Kidney tubule cell (primary cell): ENCODE measurements at regions not wholly inside any gene's neighbourhood (a gene's known extent, or its start where the extent isn't known, plus 50 kb on each side); places are given as distances from the start of the nearest gene placed in this dataset.

Source experiments
- DNase-seq: peaks from one replicate; pipeline ENCODE4 v3.0.0-alpha.2; 2018; ENCODE audit warnings: low spot score

DNA sequence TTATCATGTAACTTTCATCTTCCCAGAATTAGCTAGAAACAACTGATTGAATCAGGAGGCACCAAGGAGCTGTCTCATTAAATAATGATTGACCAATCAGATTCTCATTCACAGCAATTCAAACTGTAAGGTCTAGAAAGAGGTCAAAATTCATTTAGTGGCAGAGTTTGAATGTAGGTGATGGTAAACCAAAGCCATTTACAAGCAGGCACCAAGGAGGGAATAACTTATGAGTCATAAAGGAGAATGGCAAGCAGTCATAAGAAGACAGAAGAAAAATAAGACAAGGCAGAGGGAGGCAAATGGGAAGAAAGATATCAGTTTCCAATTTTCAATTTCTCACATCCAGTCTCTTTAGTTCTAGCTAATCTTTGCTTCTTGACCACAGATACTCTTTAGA, 52.9 kb upstream of the DEFB112 start:
- peak; percentile 9 for DNase-seq

DNA sequence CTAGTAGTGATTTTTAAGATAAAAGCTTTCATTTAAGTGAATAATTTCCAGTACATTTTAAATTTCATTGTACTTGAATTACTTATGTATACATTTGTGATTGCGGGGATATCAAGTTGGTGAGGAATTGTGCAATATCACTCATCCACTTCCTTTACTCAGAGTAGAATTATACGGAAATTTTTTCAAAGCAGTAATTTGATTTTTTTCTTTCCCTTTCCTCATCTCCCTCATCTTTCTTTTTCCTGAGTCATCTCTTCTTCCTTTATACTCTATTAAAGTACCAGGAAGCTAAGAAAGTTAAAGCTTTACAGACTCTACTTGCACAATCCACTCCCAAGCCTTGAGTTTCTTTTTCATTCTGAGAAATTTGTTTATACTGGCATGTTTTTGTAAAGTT, 60.9 kb upstream of the DEFB112 start:
- DNase-seq: peak; percentile 29

DNA sequence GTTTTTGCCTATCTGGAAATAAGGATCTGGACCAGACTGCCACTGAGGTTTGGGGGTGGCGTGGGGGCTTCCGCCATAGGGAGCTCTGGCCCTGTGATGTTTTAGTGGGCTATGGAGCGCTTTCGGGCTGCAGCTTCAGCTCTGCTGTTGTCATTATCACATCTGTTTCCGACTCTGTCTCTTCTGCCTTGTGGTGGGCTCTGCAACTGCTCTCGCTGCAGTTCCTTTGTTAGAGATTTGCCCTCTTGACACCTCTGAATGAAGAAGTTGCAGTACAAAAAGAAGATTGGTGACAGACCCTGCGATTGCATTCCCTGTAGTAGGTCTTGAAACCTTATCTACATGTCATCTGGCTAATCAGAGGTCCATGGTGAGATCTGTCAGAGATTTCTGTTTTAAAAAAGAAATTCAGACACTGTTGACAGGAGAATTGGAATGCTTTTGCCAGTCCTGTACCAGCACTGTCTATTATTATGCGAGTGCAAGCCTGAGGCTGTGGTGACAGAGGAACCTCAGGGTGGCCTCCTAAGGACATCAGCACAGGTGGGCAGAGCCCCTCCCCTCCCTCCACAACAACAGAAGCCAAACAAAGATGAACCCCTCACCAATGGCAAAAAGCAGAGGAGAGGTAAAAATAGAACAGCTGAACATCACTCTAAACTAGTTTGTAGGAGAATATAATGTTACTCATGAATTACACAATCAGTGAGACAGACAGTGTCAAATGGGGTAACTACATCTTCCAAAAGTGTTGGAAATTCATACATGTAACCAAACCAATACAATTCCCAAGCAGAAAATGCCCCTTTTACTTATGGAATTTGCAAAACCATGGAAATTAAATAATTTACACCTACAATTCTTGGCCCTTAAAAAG, 63.5 kb upstream of the DEFB112 start:
- DNase-seq: no peak

DNA sequence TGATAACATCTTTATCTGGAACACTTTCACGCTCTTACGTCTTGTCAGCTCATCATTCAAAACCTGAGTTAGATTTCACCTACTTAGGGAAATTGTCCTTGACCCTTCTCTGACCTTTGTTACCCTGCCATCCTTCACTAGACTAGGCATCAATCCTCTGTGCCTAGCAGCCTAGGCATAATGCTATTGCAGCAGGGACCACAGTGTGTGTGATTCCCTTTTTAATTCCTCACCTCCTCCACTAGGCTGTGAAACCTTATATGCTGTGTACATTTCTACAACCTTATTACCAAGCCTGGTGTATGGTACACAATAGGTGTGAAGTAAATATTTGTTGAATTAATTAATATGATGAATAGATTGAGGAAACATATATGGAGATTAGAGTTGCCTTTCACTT, 66.7 kb upstream of the DEFB112 start:
- no peak for DNase-seq

DNA sequence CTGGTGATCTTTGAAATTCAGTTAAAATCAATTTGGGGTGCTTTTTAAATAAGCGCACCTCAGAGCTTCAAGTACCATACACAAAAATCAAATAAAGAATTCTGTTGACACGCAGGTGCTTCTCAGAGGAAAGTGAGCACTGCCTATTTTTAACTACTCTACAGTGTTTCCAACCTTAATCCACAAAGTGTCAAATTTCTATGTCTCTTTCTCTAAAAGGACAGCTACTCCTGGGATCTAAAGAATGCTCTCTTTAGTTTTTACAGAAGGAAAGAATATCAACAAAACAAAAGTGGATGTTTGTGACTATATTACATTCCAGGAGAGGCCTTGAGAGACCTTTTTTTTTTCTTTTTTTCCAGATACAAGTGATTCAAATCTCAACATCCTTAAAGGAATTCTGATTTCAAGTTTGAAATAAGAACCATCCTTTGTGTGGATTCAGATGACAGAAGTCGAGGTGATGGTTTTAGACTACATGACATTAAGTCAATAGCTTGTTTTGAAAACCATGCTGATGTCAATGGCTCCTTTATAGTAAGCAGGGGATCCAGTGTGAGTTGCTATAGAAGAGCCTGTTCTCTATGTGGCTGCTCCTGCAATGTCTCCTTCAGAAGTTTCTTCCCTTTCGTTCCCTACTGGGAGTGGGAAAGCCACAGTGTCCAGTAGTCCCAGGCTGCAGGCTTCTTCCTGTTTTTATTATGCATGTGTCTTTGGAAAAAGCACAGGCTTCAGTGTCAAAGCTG, 67.2 kb upstream of the DEFB112 start:
- no peak for DNase-seq

DNA sequence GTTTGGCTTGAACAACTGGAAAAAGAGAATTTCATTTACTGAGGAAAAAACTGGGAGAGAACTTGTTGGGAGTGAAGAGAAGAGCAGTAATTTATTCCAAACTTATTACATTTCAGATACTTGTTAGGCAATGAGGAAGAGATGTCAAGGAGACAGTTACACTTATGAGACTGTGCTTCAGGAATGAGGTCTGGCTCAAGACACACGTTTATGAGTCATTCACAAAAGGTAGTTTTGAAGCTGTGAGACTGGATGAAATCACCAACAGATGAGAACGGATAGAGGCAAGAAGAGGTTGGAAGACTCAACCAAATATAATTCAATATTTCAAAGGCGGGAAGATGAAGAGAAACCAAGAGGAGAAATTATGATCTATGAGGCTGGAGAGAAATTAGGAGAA, 70.6 kb upstream of the DEFB112 start:
- DNase-seq: peak; percentile 79

DNA sequence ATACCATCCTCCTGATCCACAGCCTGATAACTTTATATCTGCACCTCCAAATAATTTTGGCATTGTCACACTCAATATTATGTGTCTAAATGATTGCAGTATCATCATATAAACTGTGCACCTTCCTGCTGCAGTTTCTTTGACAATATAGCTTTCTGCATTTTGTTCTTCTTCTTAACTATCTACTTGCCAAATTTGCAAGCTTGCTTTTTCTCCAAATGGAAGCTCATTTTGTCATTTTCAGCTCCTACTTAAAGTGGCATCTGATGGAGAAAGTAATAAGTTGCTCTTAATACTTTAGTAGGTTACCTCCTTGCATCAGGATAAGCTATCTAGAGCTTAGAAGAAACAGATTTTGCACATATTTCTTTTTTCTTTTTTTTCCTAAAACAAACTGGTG, 74.0 kb upstream of the DEFB112 start:
- no peak for DNase-seq

DNA sequence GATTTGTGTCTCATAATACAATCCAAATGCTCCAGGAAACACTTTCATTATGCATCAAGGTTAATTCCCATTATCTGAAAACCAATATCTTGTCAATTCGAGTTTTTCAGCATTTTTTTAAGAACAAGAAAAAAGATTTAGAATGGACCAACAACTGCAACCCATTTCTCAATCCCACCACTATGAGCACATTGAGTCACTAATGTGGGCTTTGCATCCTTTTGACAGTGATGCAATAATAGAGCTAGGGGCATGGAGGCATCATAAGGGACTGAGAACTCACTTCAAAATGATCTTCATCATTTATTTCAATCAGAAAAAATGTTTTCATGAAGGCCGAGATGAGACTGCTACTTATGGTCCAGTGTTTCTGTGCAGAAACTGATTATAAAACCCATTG, 74.8 kb upstream of the DEFB112 start:
- DNase-seq: no peak

DNA sequence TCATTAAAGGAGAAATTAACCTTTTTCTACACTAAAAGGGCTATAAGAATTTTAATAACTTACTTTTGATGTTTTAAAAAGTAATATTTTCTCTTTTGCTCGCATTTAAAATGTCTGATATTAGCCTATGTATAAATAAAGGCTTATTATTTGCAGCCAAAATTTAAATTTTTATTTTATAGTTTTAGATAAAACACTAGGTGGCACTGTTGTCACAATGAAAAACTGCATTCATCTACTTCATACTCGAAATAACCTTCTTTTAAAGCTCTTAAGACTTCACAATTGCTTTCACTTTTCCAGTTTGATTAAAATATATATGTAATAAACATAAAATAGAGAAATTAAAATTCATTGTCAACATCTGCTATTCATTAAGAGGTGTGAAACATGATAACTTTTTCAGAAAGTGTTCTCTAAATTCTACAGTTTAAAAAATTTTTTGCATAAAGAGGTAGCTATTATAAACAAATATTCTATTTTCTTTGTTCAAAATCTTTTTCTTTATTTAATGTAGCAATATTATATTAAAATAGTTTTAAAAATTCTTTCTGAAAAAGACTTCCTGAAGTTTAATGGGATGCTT, 78.8 kb upstream of the DEFB112 start:
- DNase-seq: peak; percentile 29

DNA sequence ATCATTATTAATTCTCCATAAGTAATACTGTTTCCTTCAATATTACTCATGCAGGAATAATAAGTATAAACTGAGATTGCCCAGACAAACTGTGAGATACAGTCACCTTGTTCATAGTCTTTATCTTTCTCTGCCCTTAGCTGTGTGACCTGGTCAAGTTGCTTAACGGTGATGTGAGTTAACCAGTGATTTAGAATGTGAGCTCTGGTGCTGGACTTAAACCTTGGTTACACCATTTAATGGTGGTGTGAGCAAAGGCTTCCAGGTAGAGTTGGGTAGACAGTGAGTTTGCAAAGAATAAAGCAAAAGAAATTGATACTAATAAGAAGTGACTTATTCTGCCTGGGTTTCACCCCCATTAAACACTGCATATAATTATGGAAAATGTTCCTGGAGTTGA, 86.2 kb upstream of the DEFB112 start:
- DNase-seq: no peak

DNA sequence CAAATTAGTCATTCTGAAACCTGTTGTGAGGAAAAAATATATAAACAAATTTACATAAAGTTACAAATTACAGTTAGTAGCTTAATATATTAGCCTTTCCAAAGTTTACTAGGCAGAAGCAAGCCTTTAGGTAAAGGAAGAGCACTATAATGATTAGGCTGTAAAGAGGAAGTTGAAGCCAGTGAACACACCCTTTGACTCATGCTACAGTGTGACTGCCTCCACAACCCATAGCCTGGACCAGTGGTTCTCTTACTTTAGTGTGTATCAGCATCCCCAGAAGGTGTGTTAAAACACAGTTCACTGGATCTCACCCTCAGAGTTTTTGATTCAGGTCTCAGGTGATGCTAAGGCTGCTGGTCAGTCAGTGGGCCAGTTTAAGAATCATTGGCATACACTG, 91.4 kb upstream of the DEFB112 start:
- DNase-seq: peak; percentile 17

DNA sequence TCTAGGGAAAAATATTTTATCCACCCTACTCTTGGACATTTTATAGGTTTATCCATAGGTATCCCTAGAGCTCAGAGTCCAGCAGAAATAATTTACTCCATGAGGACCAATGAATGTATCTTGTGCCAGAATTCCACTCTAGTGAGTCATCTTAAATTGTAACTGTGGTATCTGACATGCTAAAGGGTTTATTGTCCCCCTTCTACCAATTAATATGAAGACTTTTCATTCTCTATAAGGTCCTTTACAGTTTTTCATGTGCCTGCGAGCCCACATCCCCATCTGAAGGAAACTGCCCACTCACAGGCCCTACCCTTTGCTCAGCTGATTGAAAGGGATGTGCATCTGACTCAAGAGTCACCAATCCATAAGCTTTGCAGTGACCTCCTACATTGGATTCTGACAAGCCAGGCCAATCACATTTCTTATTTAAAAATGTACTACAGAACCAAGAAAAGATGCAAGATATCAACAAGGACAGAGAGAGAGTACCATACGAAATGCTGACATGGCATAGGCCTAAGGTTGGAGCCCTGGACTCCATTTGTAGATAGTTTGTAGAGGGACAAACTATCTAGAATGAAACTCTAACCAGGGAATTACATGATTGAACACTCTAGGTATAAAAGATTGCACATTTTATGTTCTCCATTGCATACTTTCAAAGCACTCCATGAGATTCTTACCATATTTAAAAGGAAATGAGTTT, 93.4 kb upstream of the DEFB112 start:
- DNase-seq: no peak

DNA sequence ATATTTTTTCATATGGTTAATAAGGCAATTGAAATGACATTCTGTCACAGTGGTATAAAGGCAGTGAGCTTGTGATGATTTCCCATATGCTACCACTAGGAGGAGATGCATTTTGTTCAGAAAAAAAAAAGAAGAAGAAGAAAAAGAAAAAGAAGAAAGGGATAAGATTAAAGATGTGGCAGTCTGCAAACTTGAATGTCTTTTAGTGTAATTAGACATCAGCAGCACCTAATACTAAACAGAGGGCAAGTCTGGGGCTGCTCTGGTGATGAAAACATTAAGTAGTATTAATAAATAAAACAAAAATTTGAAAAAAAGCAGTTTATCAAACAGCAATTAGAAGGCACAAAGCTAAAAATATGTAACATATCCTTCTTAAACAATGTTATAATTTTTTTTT, 95.4 kb upstream of the DEFB112 start:
- DNase-seq: peak; percentile 13

DNA sequence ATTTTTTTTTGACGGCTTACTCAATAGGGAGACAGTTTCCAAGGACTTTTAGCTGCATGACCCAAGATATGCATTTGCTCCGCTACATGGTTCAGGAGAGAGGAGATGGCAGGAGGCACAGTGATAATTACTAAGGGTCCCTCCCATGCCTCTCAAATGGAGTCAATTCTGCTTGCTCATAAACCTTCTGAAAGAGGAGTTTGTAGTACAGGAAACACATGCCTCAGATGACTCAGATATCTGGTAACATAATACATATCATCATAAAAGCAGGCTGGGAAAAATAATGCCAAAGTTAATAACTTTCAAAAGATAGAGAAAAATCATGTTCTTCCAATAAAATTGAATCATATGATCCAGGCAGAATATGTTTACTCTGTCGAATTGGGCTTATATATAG, 97.6 kb upstream of the DEFB112 start:
- peak; percentile 1 for DNase-seq

DNA sequence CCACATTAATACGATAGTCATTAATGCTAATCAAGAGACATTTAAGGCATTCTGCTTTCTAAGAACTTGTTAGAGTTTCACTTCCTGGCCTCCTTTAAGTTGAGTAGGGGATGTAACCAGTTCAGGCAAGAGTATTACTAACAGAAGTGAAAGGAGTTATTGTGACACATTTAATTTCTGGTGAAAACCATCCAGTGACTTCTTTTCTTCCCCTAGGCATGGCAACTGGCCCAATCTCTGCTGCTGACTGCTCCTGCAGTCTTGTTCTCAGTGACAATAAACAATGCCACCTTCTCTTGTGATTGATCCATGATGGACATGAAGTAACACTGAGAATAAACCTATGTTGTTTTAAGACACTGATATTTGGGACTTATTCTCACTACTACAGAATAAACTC, 130.9 kb upstream of the DEFB112 start:
- DNase-seq: no peak

DNA sequence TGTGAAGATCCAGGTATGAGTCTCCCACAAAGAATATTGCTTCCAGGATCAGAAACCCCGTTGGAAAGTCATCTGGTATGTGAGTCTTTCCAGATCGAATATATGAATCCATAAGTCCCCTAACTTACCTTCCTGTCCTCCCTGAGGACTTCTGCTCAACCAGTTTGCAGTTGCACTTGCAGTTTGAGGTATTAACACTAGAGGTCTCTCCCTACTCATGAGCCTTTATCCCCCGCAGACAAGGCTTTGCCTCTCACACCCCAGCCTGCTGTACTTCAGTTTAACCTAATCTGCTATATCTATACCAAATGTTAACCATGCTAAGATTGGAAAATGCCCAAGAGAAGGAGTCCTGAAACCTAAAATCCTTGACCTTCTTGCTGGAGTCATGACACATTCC, 135.3 kb upstream of the DEFB112 start:
- peak; percentile 3 for DNase-seq

DNA sequence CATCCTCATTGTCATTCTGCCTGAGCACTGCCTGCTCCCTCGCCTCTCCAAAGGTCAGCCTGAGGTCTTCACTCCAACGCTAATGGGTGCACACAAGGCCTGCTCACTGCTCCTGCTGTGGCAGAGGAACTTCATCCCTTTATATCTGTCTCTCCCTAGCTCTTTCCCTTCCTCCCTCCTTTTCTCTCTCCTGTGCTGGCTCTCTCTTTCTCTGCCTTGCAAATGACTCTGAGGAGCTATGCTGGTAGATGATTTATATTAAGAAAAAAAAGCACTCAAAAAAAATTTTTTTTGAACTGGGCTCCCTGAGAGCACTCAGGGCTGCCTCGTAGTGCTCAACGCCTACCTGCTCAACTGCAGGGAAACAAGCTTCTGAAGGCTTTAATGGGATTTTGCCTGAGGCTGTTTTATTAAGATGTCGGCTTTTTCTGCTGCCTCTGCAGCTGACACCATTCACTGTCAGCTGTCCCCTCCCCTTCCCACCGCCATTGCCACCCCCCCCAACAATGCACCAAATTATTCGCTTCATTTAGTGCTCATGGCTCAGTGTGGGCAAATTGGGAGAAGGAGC, 137.7 kb upstream of the DEFB112 start:
- no peak for DNase-seq

DNA sequence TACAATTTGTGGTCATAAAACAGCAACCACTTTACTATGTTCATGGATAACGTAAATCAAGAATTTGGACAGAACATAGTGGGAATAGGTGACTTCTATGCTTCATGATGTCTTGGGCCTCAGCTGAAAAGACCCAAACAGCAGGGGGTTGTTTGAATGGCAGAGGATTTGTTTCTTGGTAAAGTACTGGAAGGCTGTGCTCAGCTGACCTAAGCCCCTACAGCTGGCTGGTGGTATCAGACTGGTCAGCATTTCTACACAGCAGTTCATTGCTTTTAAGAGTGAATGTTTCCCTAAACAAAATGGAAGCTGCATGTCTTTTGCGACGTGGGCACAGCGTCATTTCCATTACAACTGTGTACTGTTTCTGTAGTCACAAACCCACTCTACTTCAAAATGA, 148.5 kb upstream of the DEFB112 start:
- DNase-seq: no peak

DNA sequence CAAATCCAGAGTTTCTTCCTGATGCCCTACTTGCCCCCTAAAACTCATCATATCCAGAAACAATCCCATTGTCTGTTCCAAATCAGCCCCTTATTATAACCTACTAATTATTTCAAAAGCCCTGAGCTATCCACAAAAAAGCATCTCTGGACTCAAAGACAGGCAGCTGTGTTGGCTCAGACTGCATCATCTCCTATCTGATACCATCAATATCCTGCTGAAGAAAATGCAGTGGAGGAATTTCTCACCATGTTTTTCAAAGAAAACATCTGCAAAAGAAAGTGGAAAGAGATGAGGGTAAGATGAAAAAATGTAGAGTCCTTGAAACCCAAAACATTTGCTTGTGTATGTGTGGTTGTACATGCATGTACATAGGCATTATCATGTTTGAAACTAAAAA, 153.0 kb upstream of the DEFB112 start:
- DNase-seq: no peak

DNA sequence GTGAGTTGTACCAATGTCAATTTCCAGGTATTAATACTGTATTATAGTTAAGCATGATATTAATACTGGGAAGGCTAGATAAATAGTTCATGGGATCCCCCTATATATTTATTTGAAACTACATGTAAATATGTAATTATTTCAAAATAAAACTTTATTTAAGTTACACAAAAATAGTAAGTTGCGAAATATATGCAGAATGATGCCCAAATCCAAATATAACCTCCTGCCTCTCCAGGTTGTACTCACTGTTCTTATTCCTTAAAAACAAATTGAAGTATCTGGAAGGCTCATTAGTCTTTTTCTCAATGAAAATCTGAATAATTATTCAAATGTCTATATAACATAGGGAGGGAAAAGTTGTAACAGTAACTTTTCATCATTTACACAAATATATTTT, 161.9 kb upstream of the DEFB112 start:
- DNase-seq: no peak

DNA sequence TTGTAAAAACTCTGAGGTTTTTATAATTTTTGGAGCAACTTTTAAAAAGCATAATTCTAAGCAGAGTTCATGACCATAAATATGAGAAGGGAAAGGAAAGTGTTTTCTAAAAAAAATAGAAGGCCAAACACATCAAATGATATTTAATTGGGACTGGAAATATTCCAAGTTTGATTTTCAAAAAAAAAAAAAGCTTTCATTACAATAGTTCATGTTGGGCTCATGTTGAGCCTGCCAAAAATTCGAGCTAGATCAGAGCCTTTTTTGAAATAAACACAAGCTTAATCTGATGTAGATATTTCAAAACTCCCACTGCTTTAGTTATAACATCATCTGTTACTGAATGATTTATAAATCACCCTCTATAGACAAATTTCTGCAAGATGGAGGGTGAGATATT, 163.4 kb upstream of the DEFB112 start:
- no peak for DNase-seq

DNA sequence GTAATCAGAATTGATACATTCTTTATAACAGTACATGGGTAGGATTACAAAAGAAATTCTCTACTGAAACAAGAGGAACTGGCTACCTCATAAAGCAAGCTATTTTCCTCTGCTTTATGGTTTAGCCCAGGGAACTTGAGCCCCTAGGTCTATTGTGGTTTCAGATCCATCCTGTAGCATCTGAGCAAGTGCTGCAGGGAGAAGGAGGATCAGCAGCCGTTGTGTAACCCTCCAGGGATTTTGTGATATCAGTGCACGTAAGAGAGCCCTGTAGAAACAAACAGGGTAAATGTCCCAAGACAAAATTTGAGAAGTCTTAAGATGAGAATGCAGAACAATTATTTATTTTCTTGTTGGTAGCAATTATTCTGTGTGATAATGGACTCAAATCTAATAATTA, 165.2 kb upstream of the DEFB112 start:
- DNase-seq: no peak
